ENCODE measurements at regions not wholly inside any gene's neighbourhood (a gene's known extent, or its start where the extent isn't known, plus 50 kb on each side); places are given as distances from the start of the nearest gene placed in this dataset.

- no peak overlapping the region for H3K4me3 ChIP-seq (ENCODE audit: low read depth, low read length)
- no peak for DNase-seq (ENCODE audit: low read depth)
- TF ChIP-seq MAX (IDR thresholded peaks at IDR 0.05; ENCODE audit: low read depth, low read length) (no peak), MYC (IDR thresholded peaks at IDR 0.05; ENCODE audit: low read depth, low read length) (no peak), CTCF (IDR thresholded peaks at IDR 0.05; ENCODE audit: low read depth, low read length) (no peak), POLR2A (IDR thresholded peaks at IDR 0.05; ENCODE audit: extremely low read depth, insufficient read length) (no peak)
Observed at GRCh38 chr1:82733645-82734044, 932.9 kb downstream of the ADGRL2 start.

- TF ChIP-seq CTCF (IDR thresholded peaks at IDR 0.05; ENCODE audit: low read depth, low read length), result no peak
- no peak for TF ChIP-seq POLR2A (IDR thresholded peaks at IDR 0.05; ENCODE audit: extremely low read depth, insufficient read length)
- TF ChIP-seq MAX (IDR thresholded peaks at IDR 0.05; ENCODE audit: low read depth, low read length), result no peak
- no peak for TF ChIP-seq MYC (IDR thresholded peaks at IDR 0.05; ENCODE audit: low read depth, low read length)
- DNase-seq (ENCODE audit: low read depth), result no peak
- no peak overlapping the region for H3K4me3 ChIP-seq (ENCODE audit: low read depth, low read length)
Observed at GRCh38 chr1:82731216-82731615, 930.5 kb downstream of the ADGRL2 start.

- H3K4me3 ChIP-seq (ENCODE audit: low read depth, low read length), result no peak overlapping the region
- TF ChIP-seq MYC (IDR thresholded peaks at IDR 0.05; ENCODE audit: low read depth, low read length) (no peak), CTCF (IDR thresholded peaks at IDR 0.05; ENCODE audit: low read depth, low read length) (no peak), MAX (IDR thresholded peaks at IDR 0.05; ENCODE audit: low read depth, low read length) (no peak), POLR2A (IDR thresholded peaks at IDR 0.05; ENCODE audit: extremely low read depth, insufficient read length) (no peak)
- no peak for DNase-seq (ENCODE audit: low read depth)
Observed at GRCh38 chr1:82728206-82728605, 927.5 kb downstream of the ADGRL2 start.

- no peak for DNase-seq (ENCODE audit: low read depth)
- H3K4me3 ChIP-seq (ENCODE audit: low read depth, low read length), result no peak overlapping the region
- TF ChIP-seq CTCF (IDR thresholded peaks at IDR 0.05; ENCODE audit: low read depth, low read length), result no peak
- no peak for TF ChIP-seq POLR2A (IDR thresholded peaks at IDR 0.05; ENCODE audit: extremely low read depth, insufficient read length)
- TF ChIP-seq MYC (IDR thresholded peaks at IDR 0.05; ENCODE audit: low read depth, low read length), result no peak
- TF ChIP-seq MAX (IDR thresholded peaks at IDR 0.05; ENCODE audit: low read depth, low read length), result no peak
Observed at GRCh38 chr1:82724246-82724645, 923.5 kb downstream of the ADGRL2 start.

- no peak for DNase-seq (ENCODE audit: low read depth)
- no peak overlapping the region for H3K4me3 ChIP-seq (ENCODE audit: low read depth, low read length)
- TF ChIP-seq CTCF (IDR thresholded peaks at IDR 0.05; ENCODE audit: low read depth, low read length), result no peak
- no peak for TF ChIP-seq POLR2A (IDR thresholded peaks at IDR 0.05; ENCODE audit: extremely low read depth, insufficient read length)
- no peak for TF ChIP-seq MYC (IDR thresholded peaks at IDR 0.05; ENCODE audit: low read depth, low read length)
- no peak for TF ChIP-seq MAX (IDR thresholded peaks at IDR 0.05; ENCODE audit: low read depth, low read length)
Observed at GRCh38 chr1:82722608-82723007, 921.9 kb downstream of the ADGRL2 start.

GRCh38 chr1:82721702-82722101 lies 921.0 kb downstream of the ADGRL2 start:
- TF ChIP-seq MYC (IDR thresholded peaks at IDR 0.05; ENCODE audit: low read depth, low read length), result no peak
- no peak for TF ChIP-seq CTCF (IDR thresholded peaks at IDR 0.05; ENCODE audit: low read depth, low read length)
- no peak for TF ChIP-seq MAX (IDR thresholded peaks at IDR 0.05; ENCODE audit: low read depth, low read length)
- no peak for TF ChIP-seq POLR2A (IDR thresholded peaks at IDR 0.05; ENCODE audit: extremely low read depth, insufficient read length)
- H3K4me3 ChIP-seq (ENCODE audit: low read depth, low read length), result no peak overlapping the region
- no peak for DNase-seq (ENCODE audit: low read depth)

All from NB4 (cell line).